RWPE2 (cell line): ENCODE measurements at regions not wholly inside any gene's neighbourhood (a gene's known extent, or its start where the extent isn't known, plus 50 kb on each side); places are given as distances from the start of the nearest gene placed in this dataset.
A peak's percentile ranks its signal among the peaks of the same experiment; 100 is the strongest.

ENCODE experiments used
- ATAC-seq: fragments of 200-7000 bp; cut with Tn5 transposase; 3 replicates; pipeline ENCODE4 v1.9.1; 2021; ENCODE audit warnings: low read depth
- DNase-seq: peaks from one replicate; pipeline ENCODE4 v3.0.0-alpha.2; 2020; ENCODE audit warnings: low spot score
- H3K27ac ChIP-seq: fragments of 450-650 bp; 2 replicates; pipeline ENCODE4 v1.5.1; 2017; ENCODE audit warnings: mild to moderate bottlenecking; ENCODE audit not compliant: poor library complexity, severe bottlenecking
- H3K27me3 ChIP-seq: fragments of 250-450 bp; sonication (Bioruptor Pico); 2 replicates; pipeline ENCODE4 v1.5.1; 2021; ENCODE audit warnings: mild to moderate bottlenecking, moderate library complexity; ENCODE audit not compliant: insufficient read depth, poor library complexity, severe bottlenecking
- H3K36me3 ChIP-seq: fragments of 250-450 bp; sonication (Bioruptor Pico); 2 replicates; pipeline ENCODE4 v1.5.1; 2020; ENCODE audit warnings: low read depth, mild to moderate bottlenecking, moderate library complexity
- H3K4me1 ChIP-seq: fragments of 250-450 bp; sonication (Bioruptor Pico); 2 replicates; pipeline ENCODE4 v1.5.1; 2021; ENCODE audit warnings: mild to moderate bottlenecking, moderate library complexity; ENCODE audit not compliant: insufficient read depth, poor library complexity, severe bottlenecking
- H3K4me3 ChIP-seq: fragments of 250-450 bp; sonication (Bioruptor Pico); 2 replicates; pipeline ENCODE4 v1.5.1; 2021; ENCODE audit warnings: mild to moderate bottlenecking, moderate library complexity; ENCODE audit not compliant: severe bottlenecking
- H3K9me3 ChIP-seq: fragments of 250-450 bp; sonication (Bioruptor Pico); 2 replicates; pipeline ENCODE4 v1.5.1; 2021; ENCODE audit warnings: mild to moderate bottlenecking, moderate library complexity; ENCODE audit not compliant: severe bottlenecking
- TF ChIP-seq, protein P1 (sequence below): fragments of 450-650 bp; IDR thresholded peaks from one replicate; pipeline ENCODE4 v1.5.1; 2017; ENCODE audit warnings: mild to moderate bottlenecking, moderate library complexity; ENCODE audit not compliant: poor library complexity, severe bottlenecking

DNA sequence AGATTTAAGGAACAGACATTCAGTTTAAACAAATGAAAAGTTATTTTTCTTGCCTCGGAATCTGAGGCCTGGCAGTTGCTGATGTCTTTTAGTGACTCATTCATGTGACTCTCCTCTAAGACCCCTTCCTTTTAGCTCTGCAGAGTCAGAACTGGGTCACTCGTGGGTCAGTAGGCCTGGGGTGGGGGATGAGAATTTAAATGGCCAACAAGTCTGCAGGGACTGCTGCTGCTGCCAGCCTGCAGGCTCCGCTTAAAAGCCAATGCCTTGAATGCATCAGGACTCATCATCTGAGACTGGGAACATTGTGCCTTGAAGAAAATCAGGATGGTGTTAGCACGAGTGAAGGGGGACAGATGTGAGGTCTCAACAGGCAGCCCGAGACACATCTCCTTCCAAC is 404.3 kb downstream of the CDH26 start:
- ATAC-seq = no peak
- DNase-seq = peak; percentile 53
- H3K27ac ChIP-seq = no peak overlapping the region
- no peaks in the 10 kb centered on the region for H3K4me1 ChIP-seq
- H3K9me3 ChIP-seq = no peaks in the 10 kb centered on the region
- H3K27me3 ChIP-seq = peaks cover 86% of the 10 kb centered on the region
- no peaks in the 10 kb centered on the region for H3K36me3 ChIP-seq
- H3K4me3 ChIP-seq = no peak overlapping the region
- TF ChIP-seq, protein P1, sequence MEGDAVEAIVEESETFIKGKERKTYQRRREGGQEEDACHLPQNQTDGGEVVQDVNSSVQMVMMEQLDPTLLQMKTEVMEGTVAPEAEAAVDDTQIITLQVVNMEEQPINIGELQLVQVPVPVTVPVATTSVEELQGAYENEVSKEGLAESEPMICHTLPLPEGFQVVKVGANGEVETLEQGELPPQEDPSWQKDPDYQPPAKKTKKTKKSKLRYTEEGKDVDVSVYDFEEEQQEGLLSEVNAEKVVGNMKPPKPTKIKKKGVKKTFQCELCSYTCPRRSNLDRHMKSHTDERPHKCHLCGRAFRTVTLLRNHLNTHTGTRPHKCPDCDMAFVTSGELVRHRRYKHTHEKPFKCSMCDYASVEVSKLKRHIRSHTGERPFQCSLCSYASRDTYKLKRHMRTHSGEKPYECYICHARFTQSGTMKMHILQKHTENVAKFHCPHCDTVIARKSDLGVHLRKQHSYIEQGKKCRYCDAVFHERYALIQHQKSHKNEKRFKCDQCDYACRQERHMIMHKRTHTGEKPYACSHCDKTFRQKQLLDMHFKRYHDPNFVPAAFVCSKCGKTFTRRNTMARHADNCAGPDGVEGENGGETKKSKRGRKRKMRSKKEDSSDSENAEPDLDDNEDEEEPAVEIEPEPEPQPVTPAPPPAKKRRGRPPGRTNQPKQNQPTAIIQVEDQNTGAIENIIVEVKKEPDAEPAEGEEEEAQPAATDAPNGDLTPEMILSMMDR = no peak

GRCh38 chr20:60363698-60364097 is 405.5 kb downstream of the CDH26 start:
- Histone ChIP-seq H3K9me3 (no peaks in the 10 kb centered on the region), H3K27me3 (peaks cover 82% of the 10 kb centered on the region), H3K36me3 (no peaks in the 10 kb centered on the region), H3K27ac (no peak overlapping the region), H3K4me1 (no peaks in the 10 kb centered on the region), H3K4me3 (no peak overlapping the region)
- peak; percentile 76 for DNase-seq
- TF ChIP-seq, protein P1 = no peak
- ATAC-seq = no peak

- ATAC-seq = peak; percentile 53
- TF ChIP-seq, protein P1 = peak; percentile 21
- Histone ChIP-seq H3K36me3 (no peaks in the 10 kb centered on the region), H3K9me3 (no peaks in the 10 kb centered on the region), H3K4me3 (no peak overlapping the region), H3K27me3 (peaks cover 77% of the 10 kb centered on the region), H3K4me1 (no peaks in the 10 kb centered on the region), H3K27ac (no peak overlapping the region)
- DNase-seq = peak; percentile 60
Measured at GRCh38 chr20:60365064-60365666, 406.9 kb downstream of the CDH26 start.

DNA sequence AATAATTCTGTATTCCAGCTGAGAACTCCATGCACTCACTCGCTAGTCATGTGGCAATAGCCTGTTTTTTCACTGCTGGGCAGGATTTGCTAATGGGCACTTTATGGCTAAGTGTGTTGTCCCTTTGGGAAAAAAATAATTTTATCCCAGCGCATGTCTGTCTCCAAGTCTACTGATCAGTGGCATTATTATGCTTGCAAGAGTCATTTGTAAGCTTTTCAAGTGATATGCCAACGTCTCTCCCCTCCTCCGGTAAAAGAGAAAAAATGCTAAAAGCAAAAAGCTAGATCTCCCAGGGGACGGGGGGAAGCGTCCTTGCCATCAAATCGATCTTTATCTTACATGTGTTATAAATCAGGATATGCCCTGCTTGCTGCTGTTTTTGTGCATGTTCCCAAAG is 407.7 kb downstream of the CDH26 start:
- Histone ChIP-seq H3K4me3 (no peak overlapping the region), H3K9me3 (no peaks in the 10 kb centered on the region), H3K36me3 (no peaks in the 10 kb centered on the region), H3K27me3 (peaks cover 77% of the 10 kb centered on the region), H3K4me1 (no peaks in the 10 kb centered on the region), H3K27ac (no peak overlapping the region)
- no peak for DNase-seq
- no peak for ATAC-seq
- TF ChIP-seq, protein P1 = no peak

DNA sequence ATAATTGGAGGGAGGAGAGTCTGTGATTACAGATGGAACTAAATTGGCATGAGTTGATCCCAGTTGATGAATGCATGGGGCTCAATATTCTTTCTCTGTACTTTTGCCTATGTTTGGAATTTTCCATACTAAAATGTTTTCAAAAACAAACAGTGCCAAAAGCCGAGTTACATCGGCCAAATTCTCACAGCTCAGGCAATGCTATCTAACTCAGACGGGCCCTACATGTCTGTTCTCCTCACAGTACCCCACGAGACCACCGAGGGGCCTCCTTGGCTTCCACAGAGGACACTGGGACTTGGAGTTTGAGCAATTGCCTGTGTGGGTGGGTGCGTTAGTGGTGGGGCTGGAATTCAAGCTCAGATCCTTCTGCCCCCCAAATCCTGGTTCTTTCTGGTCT is 413.2 kb downstream of the CDH26 start:
- ATAC-seq (no peak), DNase-seq (no peak)
- TF ChIP-seq, protein P1 = no peak
- no peaks in the 10 kb centered on the region for H3K36me3 ChIP-seq
- no peaks in the 10 kb centered on the region for H3K4me1 ChIP-seq
- peaks cover 74% of the 10 kb centered on the region for H3K27me3 ChIP-seq
- no peaks in the 10 kb centered on the region for H3K9me3 ChIP-seq
- no peak overlapping the region for H3K27ac ChIP-seq
- no peak overlapping the region for H3K4me3 ChIP-seq
